ENCODE measurements at regions not wholly inside any gene's neighbourhood (a gene's known extent, or its start where the extent isn't known, plus 50 kb on each side); places are given as distances from the start of the nearest gene placed in this dataset.

- no peak for DNase-seq
Observed at GRCh38 chr2:153096272-153096671, 377.9 kb downstream of the ARL6IP6 start.

DNA sequence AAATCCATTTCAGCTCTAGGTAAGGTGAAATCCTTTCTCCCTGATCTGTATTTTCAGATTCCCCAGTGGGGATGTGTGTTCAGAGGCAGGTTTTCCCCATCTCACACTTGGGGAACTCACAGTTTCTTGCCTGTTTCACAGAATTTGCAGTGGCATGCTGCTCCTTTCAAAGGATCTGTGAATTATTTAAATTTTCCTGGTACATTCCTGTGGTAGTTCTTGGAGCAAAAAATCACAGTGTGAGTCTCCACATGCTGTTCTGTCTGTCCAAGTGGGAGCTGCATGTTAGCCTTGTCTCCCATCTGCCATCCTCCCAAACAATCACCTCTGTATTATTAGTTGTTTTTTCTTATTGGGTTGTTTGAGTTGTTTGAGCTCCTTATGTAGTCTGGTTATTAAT is 372.9 kb downstream of the ARL6IP6 start:
- no peak for DNase-seq

GRCh38 chr2:153079315-153079714 is 360.9 kb downstream of the ARL6IP6 start:
- DNase-seq, result no peak

DNA sequence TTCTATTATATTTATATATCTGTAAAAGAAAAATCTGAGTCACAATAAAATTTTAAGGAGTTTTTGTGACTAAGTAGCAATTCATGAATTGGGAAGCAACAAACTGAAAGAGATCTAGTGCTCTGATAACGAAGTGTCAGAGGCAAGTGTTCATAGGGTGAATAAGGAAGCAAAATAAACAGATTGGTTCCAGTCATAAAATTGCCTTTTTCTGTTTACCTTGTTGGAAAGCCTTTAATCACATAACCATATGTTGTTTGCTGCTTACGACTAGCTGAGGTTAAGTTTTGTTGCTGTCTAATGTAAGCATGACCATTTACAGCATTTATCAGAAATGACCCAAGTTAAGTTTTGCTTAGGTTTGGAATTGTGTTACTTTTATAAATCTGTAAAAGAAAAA is 358.9 kb downstream of the ARL6IP6 start:
- no peak for DNase-seq

- DNase-seq, result no peak
Observed at GRCh38 chr2:153074207-153074606, 355.8 kb downstream of the ARL6IP6 start.

DNA sequence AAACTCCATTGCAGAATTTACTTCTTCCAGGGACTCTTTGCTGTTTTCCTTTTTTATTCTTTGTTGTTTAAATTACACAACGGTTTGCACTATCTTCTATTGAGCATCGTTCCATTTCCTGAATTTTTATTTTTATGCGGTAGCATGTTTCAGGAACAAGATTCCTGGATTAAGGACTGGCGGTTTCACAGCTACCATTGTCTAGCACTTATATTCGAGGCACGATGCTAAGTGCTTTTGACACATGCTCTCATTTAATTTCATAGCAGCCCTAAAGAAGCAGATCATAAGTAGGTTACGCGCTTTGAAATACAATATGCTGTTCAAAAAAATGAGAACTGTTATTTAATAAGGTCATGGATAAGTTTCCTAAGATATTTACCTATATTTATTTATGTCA is 354.4 kb downstream of the ARL6IP6 start:
- DNase-seq, result no peak

GRCh38 chr2:153072077-153072476 is 353.7 kb downstream of the ARL6IP6 start:
- DNase-seq, result no peak

DNA sequence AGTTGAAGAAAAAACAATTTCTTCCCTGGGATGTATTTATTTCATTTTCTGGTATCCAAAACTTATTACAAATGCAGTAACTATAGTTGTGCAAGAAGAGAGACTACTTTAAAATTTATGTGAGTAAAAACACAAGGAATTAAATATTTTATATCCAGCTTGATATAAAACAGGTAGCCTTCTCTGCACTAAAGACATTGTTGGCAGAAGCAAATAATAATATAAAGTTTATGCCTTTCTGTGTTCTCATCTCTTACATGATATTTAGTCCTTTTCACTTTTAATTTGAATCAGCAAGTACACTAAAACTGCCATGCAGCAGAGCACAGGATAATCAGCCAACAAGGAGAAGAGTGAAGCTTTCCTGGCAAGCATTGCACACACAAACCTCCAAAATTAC is 352.7 kb downstream of the ARL6IP6 start:
- DNase-seq, result no peak

GRCh38 chr2:153068915-153069314 is 350.5 kb downstream of the ARL6IP6 start:
- no peak for DNase-seq

DNA sequence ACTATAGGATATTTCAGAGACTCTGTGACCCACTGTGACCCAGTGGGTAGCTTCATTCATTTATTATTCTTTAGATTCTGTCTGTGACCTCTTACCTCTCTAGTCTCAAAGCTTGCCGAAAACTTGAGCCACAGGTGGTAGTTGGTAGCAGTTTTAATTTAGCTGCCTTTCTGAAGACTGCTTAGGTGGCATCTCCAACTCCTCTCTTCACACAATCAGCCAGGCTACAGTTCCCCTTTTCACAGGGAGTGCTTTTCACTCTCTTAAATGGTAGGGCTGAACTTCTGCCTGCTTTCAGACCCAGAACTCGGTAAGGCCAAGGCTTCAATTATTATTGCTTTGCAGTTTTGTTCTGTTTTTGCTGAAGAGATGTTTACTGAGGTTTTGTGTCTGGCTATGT is 349.6 kb downstream of the ARL6IP6 start:
- no peak for DNase-seq

- DNase-seq, result no peak
Observed at GRCh38 chr2:153059338-153060052, 341.1 kb downstream of the ARL6IP6 start.

DNA sequence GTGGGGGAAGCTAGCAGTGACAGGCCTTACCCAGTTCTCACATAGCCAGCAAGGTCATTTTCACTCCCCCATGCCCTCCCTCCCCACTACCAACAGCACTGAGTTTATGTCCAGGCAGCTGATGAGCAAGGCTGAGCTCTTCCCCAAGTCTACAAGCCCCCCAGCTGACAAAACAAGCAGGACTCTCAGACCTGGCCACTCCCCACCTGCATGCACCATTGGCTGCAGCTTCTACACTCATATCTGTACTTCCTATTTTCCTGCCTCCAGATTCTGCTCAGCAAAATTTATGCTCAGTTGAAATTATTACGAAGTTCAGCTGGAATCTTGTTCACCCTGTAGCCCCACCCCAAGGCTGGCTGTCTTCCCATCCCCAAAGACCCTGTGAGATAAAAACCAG is 339.3 kb downstream of the ARL6IP6 start:
- no peak for DNase-seq

GRCh38 chr2:153055182-153055581 is 336.8 kb downstream of the ARL6IP6 start:
- DNase-seq, result no peak

DNA sequence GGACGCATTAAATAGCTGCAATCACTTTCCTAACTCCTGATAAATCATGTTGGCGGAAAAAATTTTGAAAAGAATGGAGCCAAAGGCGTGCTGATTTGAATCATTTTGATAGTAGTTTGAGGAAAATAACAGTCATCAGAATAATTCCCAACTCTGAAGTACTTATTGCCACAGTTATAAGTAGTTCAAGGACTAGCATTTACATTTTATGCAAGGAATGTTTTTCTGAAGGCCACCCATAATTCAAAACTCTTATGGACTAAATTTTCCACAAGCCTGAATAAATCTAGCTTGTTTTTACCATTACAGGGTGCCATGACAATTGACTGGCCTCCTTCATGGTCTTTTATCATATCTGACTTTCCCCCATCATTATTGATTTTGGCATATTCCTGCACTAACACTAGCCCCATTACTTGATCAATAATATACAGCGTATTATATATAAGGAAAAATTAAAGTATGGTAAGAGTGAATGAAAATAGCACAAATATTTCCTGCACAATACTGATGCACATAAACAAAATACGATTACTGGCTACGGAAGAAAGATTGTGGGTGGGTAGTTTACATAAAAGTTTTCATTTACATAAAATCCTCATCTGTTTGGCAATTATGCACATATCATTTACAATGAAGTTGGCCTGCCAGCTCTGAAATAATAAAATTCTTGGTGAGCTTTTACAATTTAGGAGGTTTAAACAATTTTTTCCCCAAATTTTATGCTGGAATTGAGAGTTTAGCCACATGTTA is 334.6 kb downstream of the ARL6IP6 start:
- DNase-seq, result no peak

- no peak for DNase-seq
Observed at GRCh38 chr2:153047220-153047619, 328.8 kb downstream of the ARL6IP6 start.

DNA sequence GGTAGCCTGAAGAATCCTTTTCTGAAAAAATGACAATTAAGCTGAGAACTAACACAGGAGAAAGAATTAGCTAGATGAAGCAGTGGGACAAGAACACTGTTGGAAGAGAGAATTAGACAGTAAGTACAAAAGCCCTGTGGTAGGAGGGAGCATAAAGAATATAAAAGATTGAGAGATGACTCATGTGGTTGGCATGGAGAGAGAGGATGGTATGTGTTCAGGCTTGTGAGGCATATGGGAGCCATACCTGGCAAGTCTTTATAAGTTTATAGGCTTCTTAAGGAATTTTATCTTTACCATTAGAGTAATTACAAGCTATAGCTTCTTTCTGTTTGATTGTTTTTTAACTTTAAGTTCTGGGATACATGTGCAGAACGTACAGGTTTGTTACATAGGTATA is 325.0 kb downstream of the ARL6IP6 start:
- no peak for DNase-seq

DNA sequence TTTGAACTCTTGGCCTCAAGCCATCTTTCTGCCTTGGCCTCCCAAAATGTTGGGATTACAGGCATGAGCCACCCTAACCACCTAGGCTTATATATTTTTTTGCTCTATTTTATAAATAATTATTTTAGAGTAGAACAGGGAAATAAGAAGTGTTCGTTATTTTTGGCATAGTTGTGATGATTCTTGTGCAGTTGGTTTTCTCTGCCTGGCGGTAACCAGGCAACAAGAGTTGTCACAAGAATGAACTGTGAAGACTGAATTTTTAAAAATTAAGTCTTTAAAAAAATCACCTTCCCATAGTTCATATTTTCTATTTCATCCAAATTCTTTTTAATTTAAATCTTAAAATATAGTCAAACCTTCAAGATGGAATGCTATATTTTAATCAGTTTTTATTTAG is 310.2 kb downstream of the ARL6IP6 start:
- no peak for DNase-seq

DNA sequence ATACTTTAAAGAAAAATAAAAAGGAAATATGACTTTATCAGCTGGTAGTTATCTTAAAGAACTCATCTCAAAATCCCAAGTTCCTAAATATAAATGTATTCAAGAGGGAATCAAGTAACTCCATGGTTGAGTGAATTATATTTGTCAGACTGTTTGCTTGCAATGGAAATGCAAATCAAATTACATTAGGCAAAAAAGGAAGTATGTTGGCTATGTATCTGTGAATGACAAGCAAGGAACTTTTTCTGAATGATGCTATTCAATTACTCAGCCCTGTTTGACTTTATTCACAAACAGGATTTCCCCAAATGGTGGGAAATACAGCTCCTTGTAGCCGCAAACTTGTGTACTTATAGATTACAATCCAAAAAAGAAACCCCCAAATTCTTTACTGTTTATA is 309.1 kb downstream of the ARL6IP6 start:
- DNase-seq, result no peak

GRCh38 chr2:153020201-153020600 is 301.8 kb downstream of the ARL6IP6 start:
- no peak for DNase-seq

- DNase-seq, result no peak
Observed at GRCh38 chr2:153005071-153005730, 286.8 kb downstream of the ARL6IP6 start.

DNA sequence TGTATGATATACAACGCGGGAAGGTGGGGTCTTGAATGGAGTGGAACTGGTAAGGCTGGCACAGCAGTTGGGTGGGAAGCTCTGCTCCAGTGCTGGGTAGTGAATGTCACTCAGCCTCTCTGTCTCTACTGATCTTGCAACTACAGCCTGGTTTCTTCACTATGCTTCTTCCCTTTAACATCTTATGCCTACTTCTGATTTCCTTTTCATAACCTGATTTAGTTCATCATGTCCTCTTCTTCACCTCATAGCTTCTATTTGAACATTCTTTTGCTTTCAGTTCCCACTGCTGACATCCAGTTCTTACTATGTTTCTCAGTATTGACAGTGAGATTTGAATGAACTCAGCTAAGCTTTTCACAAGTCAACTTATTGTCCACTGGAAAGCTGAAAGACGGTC is 286.2 kb downstream of the ARL6IP6 start:
- no peak for DNase-seq

- DNase-seq, result no peak
Observed at GRCh38 chr2:152974146-152974545, 255.7 kb downstream of the ARL6IP6 start.

GRCh38 chr2:152971685-152972084 is 253.3 kb downstream of the ARL6IP6 start:
- no peak for DNase-seq

GRCh38 chr2:152962446-152962845 is 244.0 kb downstream of the ARL6IP6 start:
- DNase-seq, result no peak

Data from suppressor macrophage treated with lipopolysaccharide for 1 hour (primary cell).